HAP-1 (cell line): ENCODE measurements at regions not wholly inside any gene's neighbourhood (a gene's known extent, or its start where the extent isn't known, plus 50 kb on each side); places are given as distances from the start of the nearest gene placed in this dataset.
"Not testable (repeated sequence)": the region's sequence is repeated elsewhere in the genome, so short reads cannot be mapped to it uniquely, and the experiment has no call there.

Experiments used
- DNase-seq, 2 experiments: peaks; one replicate each; pipeline ENCODE4 v3.0.0-alpha.2; 2016 to 2020; ENCODE audit warnings: low spot score in 2 of 2
- H3K27me3 ChIP-seq: fragments of 250-450 bp; sonication (Bioruptor Pico); 2 replicates; pipeline ENCODE4 v1.5.1; 2020; ENCODE audit warnings: low read depth, mild to moderate bottlenecking, moderate library complexity
- H3K36me3 ChIP-seq: fragments of 250-450 bp; sonication (Bioruptor Pico); replicated peaks from 2 replicates; pipeline ENCODE4 v1.5.1; 2020; ENCODE audit warnings: mild to moderate bottlenecking
- H3K4me1 ChIP-seq: fragments of 250-450 bp; sonication (Bioruptor Pico); 2 replicates; pipeline ENCODE4 v1.5.1; 2020; ENCODE audit warnings: mild to moderate bottlenecking
- H3K4me3 ChIP-seq: fragments of 250-450 bp; sonication (Bioruptor Pico); 2 replicates; pipeline ENCODE4 v1.5.1; 2020; ENCODE audit warnings: mild to moderate bottlenecking, moderate library complexity
- H3K9me3 ChIP-seq: fragments of 250-450 bp; sonication (Bioruptor Pico); 2 replicates; pipeline ENCODE4 v1.5.1; 2020; ENCODE audit warnings: mild to moderate bottlenecking, moderate library complexity
- in situ Hi-C: fragments of 300-500 bp; cut with MboI; formaldehyde crosslinking; loops from 3 replicates; pipeline ENCODE4 v1.14.3; 2020; ENCODE audit warnings: low sequenced_read_pairs, inconsistent platforms, mixed read lengths

- no peaks in the 10 kb centered on the region for H3K4me1 ChIP-seq
- no peaks in the 10 kb centered on the region for H3K27me3 ChIP-seq
- H3K36me3 ChIP-seq, result no peaks in the 10 kb centered on the region
- no peak for DNase-seq
- no peaks in the 10 kb centered on the region for H3K9me3 ChIP-seq
- no peak overlapping the region for H3K4me3 ChIP-seq
- in situ Hi-C loops, result no loop called here
These were observed 78.2 kb downstream of the HACD1 start for GRCh38 chr10:17538941-17539340.

- no peak for DNase-seq
- H3K4me1 ChIP-seq, result no peaks in the 10 kb centered on the region
- H3K27me3 ChIP-seq, result no peaks in the 10 kb centered on the region
- no peaks in the 10 kb centered on the region for H3K36me3 ChIP-seq
- H3K9me3 ChIP-seq, result no peaks in the 10 kb centered on the region
- H3K4me3 ChIP-seq, result no peak overlapping the region
- in situ Hi-C loops, result no loop called here
These were observed 79.9 kb downstream of the HACD1 start for GRCh38 chr10:17537281-17537680.

DNA sequence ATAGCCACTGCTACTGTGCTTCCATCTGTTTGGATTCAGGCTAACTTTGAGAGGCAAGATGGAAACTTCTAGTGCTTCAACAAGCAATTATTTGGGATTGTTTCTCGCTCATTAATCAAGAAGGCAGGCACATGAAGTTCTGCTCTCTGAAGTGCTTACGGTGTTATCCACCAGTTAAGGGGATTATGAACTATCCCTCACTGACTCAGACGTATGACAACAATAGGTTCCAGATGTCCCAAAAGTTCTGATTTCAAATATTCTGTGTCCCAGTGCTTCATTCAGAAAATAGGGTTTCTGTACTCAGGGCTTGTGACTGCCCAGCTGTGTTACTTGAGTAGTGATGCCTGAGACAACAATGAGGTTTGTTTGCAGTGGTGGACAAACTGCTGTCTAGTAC is 81.0 kb downstream of the HACD1 start:
- no peaks in the 10 kb centered on the region for H3K36me3 ChIP-seq
- no peaks in the 10 kb centered on the region for H3K9me3 ChIP-seq
- in situ Hi-C loops, result no loop called here
- DNase-seq, result no peak
- H3K4me1 ChIP-seq, result no peaks in the 10 kb centered on the region
- H3K4me3 ChIP-seq, result no peak overlapping the region
- no peaks in the 10 kb centered on the region for H3K27me3 ChIP-seq

DNA sequence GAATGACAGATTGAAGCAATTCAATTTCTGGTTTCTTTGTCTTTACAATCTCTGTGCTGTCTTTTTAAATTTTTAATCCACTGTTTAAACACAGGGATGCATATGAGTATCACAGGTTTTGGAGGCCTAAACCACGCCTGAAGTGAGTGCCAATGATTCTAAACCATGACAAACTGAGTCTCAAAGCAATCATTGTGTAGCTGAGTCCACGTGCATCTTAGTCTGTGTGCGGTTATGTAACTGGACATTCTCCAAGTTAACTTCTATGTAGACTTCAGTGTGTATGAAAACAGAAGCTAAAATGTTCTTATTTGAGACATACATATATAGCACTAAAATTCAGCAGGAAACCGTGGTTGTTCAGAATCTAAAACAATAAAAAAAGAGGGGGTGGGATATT is 79.3 kb upstream of the ST8SIA6 start:
- no peaks in the 10 kb centered on the region for H3K4me1 ChIP-seq
- no peaks in the 10 kb centered on the region for H3K9me3 ChIP-seq
- DNase-seq, result no peak
- H3K36me3 ChIP-seq, result no peaks in the 10 kb centered on the region
- in situ Hi-C loops, result no loop called here
- H3K4me3 ChIP-seq, result no peak overlapping the region
- no peaks in the 10 kb centered on the region for H3K27me3 ChIP-seq

DNA sequence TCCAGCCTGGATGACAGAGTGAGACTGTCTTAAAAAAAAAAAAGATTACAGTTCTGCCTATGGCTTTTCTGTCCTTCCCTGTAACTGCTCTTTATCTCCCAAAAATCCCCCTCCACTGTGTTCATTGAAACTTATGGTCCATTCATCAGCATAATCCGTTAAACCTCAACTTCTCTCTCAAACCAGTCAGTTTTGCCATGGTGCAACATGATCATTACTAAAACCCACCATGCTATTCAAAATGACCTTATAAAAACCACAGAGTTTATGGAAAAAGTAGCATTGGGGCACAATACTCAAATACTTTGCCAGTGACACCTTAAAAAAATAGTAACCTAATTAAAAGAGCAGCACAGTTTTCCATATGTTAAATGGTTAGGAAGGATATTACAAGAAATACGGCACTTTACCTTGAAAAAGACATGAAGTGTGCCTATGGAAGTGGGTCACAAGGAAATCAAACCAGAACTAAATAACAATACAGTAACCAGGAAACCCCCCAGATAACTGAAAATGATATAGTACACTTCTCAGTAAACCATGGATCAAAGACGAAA is 74.0 kb upstream of the ST8SIA6 start:
- DNase-seq, result no peak
- Histone ChIP-seq H3K9me3 (no peaks in the 10 kb centered on the region), H3K36me3 (no peaks in the 10 kb centered on the region), H3K4me1 (peaks cover 12% of the 10 kb centered on the region), H3K27me3 (no peaks in the 10 kb centered on the region), H3K4me3 (no peak overlapping the region)
- in situ Hi-C loops, result no loop called here

GRCh38 chr10:17527514-17528146 is 73.2 kb upstream of the ST8SIA6 start:
- Histone ChIP-seq H3K4me3 (no peak overlapping the region), H3K9me3 (no peaks in the 10 kb centered on the region), H3K27me3 (no peaks in the 10 kb centered on the region), H3K4me1 (peaks cover 12% of the 10 kb centered on the region), H3K36me3 (no peaks in the 10 kb centered on the region)
- peak; percentile 18 to 36 for DNase-seq
- in situ Hi-C loops, result no loop called here

GRCh38 chr10:17526571-17526970 is 72.2 kb upstream of the ST8SIA6 start:
- not testable (repeated sequence) for H3K27me3 ChIP-seq, DNase-seq

DNA sequence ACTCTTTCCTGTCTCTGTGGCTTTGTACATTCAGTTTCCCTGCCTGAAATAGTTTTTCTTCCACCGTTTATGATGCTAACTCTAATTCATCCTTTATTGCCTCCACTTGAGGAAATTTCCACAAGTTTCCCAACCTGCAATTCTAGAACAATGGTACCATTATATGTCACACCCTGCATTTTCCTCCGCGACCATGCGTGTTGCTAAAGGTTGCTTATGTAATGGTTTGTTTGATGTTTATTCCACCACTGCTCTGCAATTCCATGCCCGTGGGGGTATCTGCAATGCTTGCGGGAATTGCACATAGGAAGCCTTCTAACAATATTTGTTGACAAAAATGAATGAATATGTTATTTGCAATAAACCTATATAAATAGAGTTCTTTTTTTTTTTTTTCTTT is 69.5 kb upstream of the ST8SIA6 start:
- no peak for DNase-seq
- Histone ChIP-seq H3K27me3 (no peaks in the 10 kb centered on the region), H3K9me3 (no peaks in the 10 kb centered on the region), H3K36me3 (no peaks in the 10 kb centered on the region), H3K4me3 (no peak overlapping the region), H3K4me1 (peaks cover 12% of the 10 kb centered on the region)
- in situ Hi-C loops, result no loop called here

More at GRCh38 chr10:17526571-17526970, 72.2 kb upstream of the ST8SIA6 start:
- in situ Hi-C loops, H3K4me3 ChIP-seq, H3K9me3 ChIP-seq, H3K36me3 ChIP-seq: not testable (repeated sequence)
- H3K4me1 ChIP-seq, result peaks cover 12% of the 10 kb centered on the region

GRCh38 chr10:17523246-17523753 is 68.9 kb upstream of the ST8SIA6 start:
- DNase-seq, result no peak
- H3K9me3 ChIP-seq, result no peaks in the 10 kb centered on the region
- H3K27me3 ChIP-seq, result no peaks in the 10 kb centered on the region
- in situ Hi-C loops, result no loop called here
- no peaks in the 10 kb centered on the region for H3K36me3 ChIP-seq
- peaks cover 10% of the 10 kb centered on the region for H3K4me1 ChIP-seq
- H3K4me3 ChIP-seq, result no peak overlapping the region

GRCh38 chr10:17522269-17522668 is 67.9 kb upstream of the ST8SIA6 start:
- H3K27me3 ChIP-seq, DNase-seq, H3K36me3 ChIP-seq, H3K4me3 ChIP-seq, H3K4me1 ChIP-seq, H3K9me3 ChIP-seq, in situ Hi-C loops: not testable (repeated sequence)

DNA sequence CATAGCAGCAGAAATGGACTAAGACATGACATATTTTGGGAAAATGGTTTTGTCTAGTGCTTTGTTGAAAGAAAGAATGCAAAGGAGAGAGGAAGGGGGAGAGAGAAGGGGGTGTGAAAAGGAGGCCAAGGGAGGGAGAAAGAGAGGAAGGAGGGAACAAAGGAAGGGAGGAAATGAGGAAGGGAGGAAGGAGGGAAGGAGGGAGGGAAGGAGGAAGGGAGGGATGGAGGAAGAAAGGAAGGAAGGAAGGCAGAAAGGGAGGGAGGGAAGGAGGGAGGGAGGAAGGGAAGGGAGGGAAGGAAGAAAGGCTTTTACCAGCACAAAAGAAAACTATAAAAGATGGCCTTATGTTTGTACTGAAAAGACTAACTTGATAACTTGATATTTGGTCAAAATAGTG is 65.1 kb upstream of the ST8SIA6 start:
- Histone ChIP-seq H3K4me3 (no peak overlapping the region), H3K36me3 (no peaks in the 10 kb centered on the region), H3K9me3 (no peaks in the 10 kb centered on the region), H3K27me3 (no peaks in the 10 kb centered on the region), H3K4me1 (no peaks in the 10 kb centered on the region)
- in situ Hi-C loops, result no loop called here
- no peak for DNase-seq

- H3K4me3 ChIP-seq, result no peak overlapping the region
- DNase-seq, result no peak
- H3K4me1 ChIP-seq, result no peaks in the 10 kb centered on the region
- no peaks in the 10 kb centered on the region for H3K27me3 ChIP-seq
- H3K36me3 ChIP-seq, result no peaks in the 10 kb centered on the region
- no peaks in the 10 kb centered on the region for H3K9me3 ChIP-seq
- in situ Hi-C loops, result no loop called here
These were observed 63.9 kb upstream of the ST8SIA6 start for GRCh38 chr10:17518338-17518737.

GRCh38 chr10:17516376-17516775 is 62.0 kb upstream of the ST8SIA6 start:
- H3K4me1 ChIP-seq, result no peaks in the 10 kb centered on the region
- in situ Hi-C loops, result no loop called here
- no peak for DNase-seq
- H3K9me3 ChIP-seq, result no peaks in the 10 kb centered on the region
- H3K4me3 ChIP-seq, result no peak overlapping the region
- H3K36me3 ChIP-seq, result no peaks in the 10 kb centered on the region
- H3K27me3 ChIP-seq, result no peaks in the 10 kb centered on the region

GRCh38 chr10:17512341-17513001 is 58.1 kb upstream of the ST8SIA6 start:
- no peaks in the 10 kb centered on the region for H3K9me3 ChIP-seq
- DNase-seq, result no peak
- in situ Hi-C loops, result no loop called here
- H3K4me1 ChIP-seq, result no peaks in the 10 kb centered on the region
- H3K4me3 ChIP-seq, result no peak overlapping the region
- H3K36me3 ChIP-seq, result no peaks in the 10 kb centered on the region
- no peaks in the 10 kb centered on the region for H3K27me3 ChIP-seq
